Gastrocnemius medialis (tissue), 4 donors: ENCODE measurements at regions not wholly inside any gene's neighbourhood (a gene's known extent, or its start where the extent isn't known, plus 50 kb on each side); places are given as distances from the start of the nearest gene placed in this dataset.

Experiments
- POLR2A ChIP-seq, 2 donors: fragments of 450-650 bp; IDR thresholded peaks; one replicate each; pipeline ENCODE4 v1.6.1; 2017; ENCODE audit warnings: antibody characterized with exemption in 2 of 2, mild to moderate bottlenecking in 2 of 2, moderate library complexity in 2 of 2
- TF ChIP-seq, protein P1 (sequence below), 5 experiments: fragments of 450-650 bp in 3 of 5; fragments of 200-600 bp in 2 of 5; sonication (generic) in 2 of 5; IDR thresholded peaks in 4 of 5; conservative IDR thresholded peaks in 1 of 5; 1 replicate in 4 of 5; 2 replicates in 1 of 5; pipeline ENCODE4 v1.5.1; 2016 to 2019; ENCODE audit warnings: antibody characterized with exemption in 5 of 5, mild to moderate bottlenecking in 3 of 5, moderate library complexity in 3 of 5

DNA sequence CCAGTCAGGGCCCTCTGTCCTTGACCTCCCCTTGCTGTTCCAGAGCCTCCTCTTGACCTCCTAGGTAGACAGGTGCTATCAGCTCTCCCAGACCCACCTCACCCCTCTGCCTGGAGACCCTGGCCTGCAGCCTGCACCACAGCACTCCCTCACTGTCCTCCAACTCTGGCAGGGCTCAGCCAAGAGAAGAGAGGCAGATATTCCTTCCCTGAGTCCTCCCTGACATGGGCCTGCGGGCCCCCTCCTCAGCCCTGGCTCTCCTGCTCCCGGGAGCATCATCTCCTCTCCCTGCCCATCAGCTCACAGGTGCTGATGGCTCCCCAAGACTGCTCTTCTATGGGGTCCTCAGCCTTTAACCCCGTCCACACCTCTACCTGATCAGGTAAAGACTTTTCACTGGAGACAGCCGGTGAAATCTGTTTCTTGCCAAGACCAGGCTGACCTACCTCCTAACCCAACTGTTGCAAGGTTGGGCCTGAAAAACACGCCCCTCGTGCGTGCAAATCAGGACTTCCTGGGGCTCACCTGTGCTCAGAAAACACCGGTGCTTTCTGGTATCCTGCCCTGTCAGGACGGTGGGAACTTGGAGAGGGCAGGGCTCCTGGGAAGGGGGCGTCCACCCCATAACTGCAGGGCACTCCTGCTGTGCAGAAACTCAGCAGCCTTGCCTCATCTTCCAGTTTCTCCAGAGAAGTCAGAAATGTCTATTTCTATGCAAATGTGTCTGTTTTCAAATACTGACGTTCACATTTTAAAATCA, 160.7 kb downstream of the SHANK2 start:
- TF ChIP-seq, protein P1, sequence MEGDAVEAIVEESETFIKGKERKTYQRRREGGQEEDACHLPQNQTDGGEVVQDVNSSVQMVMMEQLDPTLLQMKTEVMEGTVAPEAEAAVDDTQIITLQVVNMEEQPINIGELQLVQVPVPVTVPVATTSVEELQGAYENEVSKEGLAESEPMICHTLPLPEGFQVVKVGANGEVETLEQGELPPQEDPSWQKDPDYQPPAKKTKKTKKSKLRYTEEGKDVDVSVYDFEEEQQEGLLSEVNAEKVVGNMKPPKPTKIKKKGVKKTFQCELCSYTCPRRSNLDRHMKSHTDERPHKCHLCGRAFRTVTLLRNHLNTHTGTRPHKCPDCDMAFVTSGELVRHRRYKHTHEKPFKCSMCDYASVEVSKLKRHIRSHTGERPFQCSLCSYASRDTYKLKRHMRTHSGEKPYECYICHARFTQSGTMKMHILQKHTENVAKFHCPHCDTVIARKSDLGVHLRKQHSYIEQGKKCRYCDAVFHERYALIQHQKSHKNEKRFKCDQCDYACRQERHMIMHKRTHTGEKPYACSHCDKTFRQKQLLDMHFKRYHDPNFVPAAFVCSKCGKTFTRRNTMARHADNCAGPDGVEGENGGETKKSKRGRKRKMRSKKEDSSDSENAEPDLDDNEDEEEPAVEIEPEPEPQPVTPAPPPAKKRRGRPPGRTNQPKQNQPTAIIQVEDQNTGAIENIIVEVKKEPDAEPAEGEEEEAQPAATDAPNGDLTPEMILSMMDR (IDR thresholded peaks at IDR 0.05 in 4 of 5, conservative IDR thresholded peaks at IDR 0.05 in 1 of 5), result no peak
- no peak for TF ChIP-seq POLR2A (IDR thresholded peaks at IDR 0.05)
